Esophagus squamous epithelium (tissue), 4 donors: ENCODE measurements at regions not wholly inside any gene's neighbourhood (a gene's known extent, or its start where the extent isn't known, plus 50 kb on each side); places are given as distances from the start of the nearest gene placed in this dataset.

ENCODE experiments used
- CTCF ChIP-seq, 6 experiments: fragments of 450-650 bp in 4 of 6; fragments of 200-600 bp in 2 of 6; sonication (generic) in 2 of 6; IDR thresholded peaks; one replicate each; pipeline ENCODE4 v1.5.1; 2016 to 2019; ENCODE audit warnings: antibody characterized with exemption in 6 of 6, mild to moderate bottlenecking in 4 of 6, moderate library complexity in 4 of 6
- POLR2A ChIP-seq, 4 donors: fragments of 450-650 bp; IDR thresholded peaks; one replicate each; pipeline ENCODE4 v1.6.1; 2017; ENCODE audit warnings: antibody characterized with exemption in 4 of 4, mild to moderate bottlenecking in 4 of 4, moderate library complexity in 3 of 4

DNA sequence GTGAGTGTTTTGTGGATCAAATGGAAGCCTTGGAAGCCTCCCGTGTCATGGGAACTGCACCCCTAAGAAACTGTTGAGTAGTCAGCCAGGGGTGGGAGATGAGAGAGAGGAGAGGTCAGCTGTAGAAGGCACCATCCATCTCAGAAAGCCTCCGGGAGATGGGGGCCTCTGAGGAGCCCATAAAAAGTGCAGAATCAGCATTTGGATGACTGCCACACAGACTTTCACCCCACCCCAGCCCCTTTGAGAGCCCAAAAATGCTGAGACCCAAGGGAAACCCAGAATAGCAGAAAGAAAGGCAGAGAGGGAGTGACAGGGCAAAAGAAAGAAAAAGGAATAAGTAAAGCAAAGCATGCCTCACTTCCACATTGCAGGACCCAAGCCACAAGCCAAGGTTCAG lies 443.1 kb upstream of the ZEB2 start:
- TF ChIP-seq CTCF (IDR thresholded peaks at IDR 0.05) (no peak), POLR2A (IDR thresholded peaks at IDR 0.05) (no peak)
